BLaER1 treated with 17β-estradiol and CSF1 and Interleukin-3, amounts not matched to agents 10 nM and 100 nM (cell line): ENCODE measurements at regions not wholly inside any gene's neighbourhood (a gene's known extent, or its start where the extent isn't known, plus 50 kb on each side); places are given as distances from the start of the nearest gene placed in this dataset.
"Not testable (repeated sequence)": the region's sequence is repeated elsewhere in the genome, so short reads cannot be mapped to it uniquely, and the experiment has no call there.

Source experiments
- H3K27ac ChIP-seq, 11 experiments: shearing (Covaris generic); formaldehyde crosslinking; 2 replicates each; pipeline ENCODE4 v1.8.1; 2022
- H3K27me3 ChIP-seq, 11 experiments: shearing (Covaris generic); formaldehyde crosslinking; 2 replicates each; pipeline ENCODE4 v1.8.1; 2022
- H3K36me3 ChIP-seq, 11 experiments: shearing (Covaris generic); formaldehyde crosslinking; 2 replicates each; pipeline ENCODE4 v1.8.1; 2022
- H3K4me1 ChIP-seq, 10 experiments: shearing (Covaris generic); formaldehyde crosslinking; 2 replicates each; pipeline ENCODE4 v1.8.1; 2022
- H3K4me2 ChIP-seq, 11 experiments: shearing (Covaris generic); formaldehyde crosslinking; 2 replicates each; pipeline ENCODE4 v1.8.1; 2022
- H3K4me3 ChIP-seq, 10 experiments: shearing (Covaris generic); formaldehyde crosslinking; 2 replicates each; pipeline ENCODE4 v1.8.1; 2022
- H3K9ac ChIP-seq, 11 experiments: shearing (Covaris generic); formaldehyde crosslinking; 2 replicates each; pipeline ENCODE4 v1.8.1; 2022
- H3K9me3 ChIP-seq, 11 experiments: shearing (Covaris generic); formaldehyde crosslinking; replicated peaks in 1 of 11; 2 replicates each; pipeline ENCODE4 v1.8.1; 2022
- H4K20me1 ChIP-seq, 11 experiments: shearing (Covaris generic); formaldehyde crosslinking; 2 replicates each; pipeline ENCODE4 v1.8.1; 2022
- Cebpa-rat ChIP-seq, 11 experiments: shearing (Covaris generic); IDR thresholded peaks; 2 replicates each; pipeline ENCODE4 v1.8.1; 2022

- no peaks in the 10 kb centered on the region for H3K4me1 ChIP-seq
- H3K9me3 ChIP-seq = peaks cover 0 to 7% (median 4%) of the 10 kb centered on the region in 11 experiments; a peak in 7 of 22 replicates
- H3K27ac ChIP-seq = no peak overlapping the region
- no peak for TF ChIP-seq Cebpa-rat (IDR thresholded peaks at IDR 0.05)
- H3K9ac ChIP-seq = no peak overlapping the region
- no peak overlapping the region for H3K4me2 ChIP-seq
- H3K27me3 ChIP-seq = no peaks in the 10 kb centered on the region
- no peak overlapping the region for H3K4me3 ChIP-seq
- no peaks in the 10 kb centered on the region for H4K20me1 ChIP-seq
- H3K36me3 ChIP-seq = no peaks in the 10 kb centered on the region
Observed at GRCh38 chr9:26502311-26502710, 390.3 kb downstream of the CAAP1 start.

GRCh38 chr9:26500471-26500870, 392.1 kb downstream of the CAAP1 start:
- TF ChIP-seq Cebpa-rat (IDR thresholded peaks at IDR 0.05) = no peak
- Histone ChIP-seq H3K27ac (no peak overlapping the region), H3K36me3 (no peaks in the 10 kb centered on the region)

GRCh38 chr9:26492608-26493521, 399.7 kb downstream of the CAAP1 start:
- not testable (repeated sequence) for H4K20me1 ChIP-seq, H3K27ac ChIP-seq, H3K4me2 ChIP-seq, H3K4me3 ChIP-seq, H3K9ac ChIP-seq, H3K27me3 ChIP-seq, H3K4me1 ChIP-seq, H3K36me3 ChIP-seq
- H3K9me3 ChIP-seq = peaks cover 24 to 37% (median 32%) of the 10 kb centered on the region in 11 experiments

More at GRCh38 chr9:26500471-26500870, 392.1 kb downstream of the CAAP1 start:
- H3K9me3 ChIP-seq = peaks cover 0 to 9% (median 4%) of the 10 kb centered on the region in 11 experiments; a peak in 7 of 22 replicates
- H3K4me3 ChIP-seq = no peak overlapping the region
- no peak overlapping the region for H3K9ac ChIP-seq
- no peaks in the 10 kb centered on the region for H4K20me1 ChIP-seq
- H3K4me2 ChIP-seq = no peak overlapping the region
- H3K27me3 ChIP-seq = no peaks in the 10 kb centered on the region
- H3K4me1 ChIP-seq = no peaks in the 10 kb centered on the region

- not testable (repeated sequence) for H4K20me1 ChIP-seq, H3K27ac ChIP-seq
Observed at GRCh38 chr9:26491922-26492607, 400.5 kb downstream of the CAAP1 start.

GRCh38 chr9:26483991-26484390, 408.6 kb downstream of the CAAP1 start:
- H3K9me3 ChIP-seq = peaks cover 0 to 5% (median 0%) of the 10 kb centered on the region in 11 experiments; a peak in 2 of 22 replicates
- no peak overlapping the region for H3K4me3 ChIP-seq
- no peak for TF ChIP-seq Cebpa-rat (IDR thresholded peaks at IDR 0.05)
- H4K20me1 ChIP-seq = no peaks in the 10 kb centered on the region
- no peak overlapping the region for H3K4me2 ChIP-seq
- H3K4me1 ChIP-seq = no peaks in the 10 kb centered on the region
- H3K9ac ChIP-seq = no peak overlapping the region
- no peak overlapping the region for H3K27ac ChIP-seq
- no peaks in the 10 kb centered on the region for H3K36me3 ChIP-seq
- H3K27me3 ChIP-seq = no peaks in the 10 kb centered on the region

More at GRCh38 chr9:26491922-26492607, 400.5 kb downstream of the CAAP1 start:
- H3K9ac ChIP-seq, H3K36me3 ChIP-seq, H3K27me3 ChIP-seq, H3K4me2 ChIP-seq, H3K4me3 ChIP-seq, H3K4me1 ChIP-seq: not testable (repeated sequence)
- peaks cover 24 to 33% (median 29%) of the 10 kb centered on the region in 11 experiments for H3K9me3 ChIP-seq

GRCh38 chr9:26477963-26478362, 414.6 kb downstream of the CAAP1 start:
- H3K4me1 ChIP-seq = no peaks in the 10 kb centered on the region
- peaks cover 0 to 5% (median 0%) of the 10 kb centered on the region in 11 experiments; a peak in 2 of 22 replicates for H3K9me3 ChIP-seq
- H3K36me3 ChIP-seq = no peaks in the 10 kb centered on the region
- H3K27ac ChIP-seq = no peak overlapping the region
- H3K27me3 ChIP-seq = no peaks in the 10 kb centered on the region
- H4K20me1 ChIP-seq = no peaks in the 10 kb centered on the region
- no peak overlapping the region for H3K4me2 ChIP-seq
- H3K9ac ChIP-seq = no peak overlapping the region
- no peak overlapping the region for H3K4me3 ChIP-seq
- TF ChIP-seq Cebpa-rat (IDR thresholded peaks at IDR 0.05) = no peak

GRCh38 chr9:26471261-26471660, 421.3 kb downstream of the CAAP1 start:
- TF ChIP-seq Cebpa-rat (IDR thresholded peaks at IDR 0.05) = no peak
- no peak overlapping the region for H3K9ac ChIP-seq

GRCh38 chr9:26470284-26470683, 422.3 kb downstream of the CAAP1 start:
- peaks cover 0 to 9% (median 0%) of the 10 kb centered on the region in 11 experiments; a peak in 2 of 22 replicates for H3K9me3 ChIP-seq

More at GRCh38 chr9:26471261-26471660, 421.3 kb downstream of the CAAP1 start:
- H3K9me3 ChIP-seq = peaks cover 0 to 3% (median 0%) of the 10 kb centered on the region in 11 experiments; a peak in 1 of 22 replicates
- H3K36me3 ChIP-seq = no peaks in the 10 kb centered on the region
- no peaks in the 10 kb centered on the region for H4K20me1 ChIP-seq
- no peak overlapping the region for H3K27ac ChIP-seq
- H3K4me1 ChIP-seq = no peaks in the 10 kb centered on the region
- H3K27me3 ChIP-seq = no peaks in the 10 kb centered on the region
- no peak overlapping the region for H3K4me3 ChIP-seq
- no peak overlapping the region for H3K4me2 ChIP-seq

GRCh38 chr9:26463837-26464236, 428.8 kb downstream of the CAAP1 start:
- Histone ChIP-seq H3K36me3 (no peaks in the 10 kb centered on the region), H3K4me1 (no peaks in the 10 kb centered on the region), H3K4me2 (no peak overlapping the region), H3K27ac (no peak overlapping the region), H4K20me1 (no peaks in the 10 kb centered on the region), H3K9me3 (peaks cover 0 to 12% (median 0%) of the 10 kb centered on the region in 11 experiments; a peak in 1 of 22 replicates), H3K9ac (no peak overlapping the region), H3K27me3 (no peaks in the 10 kb centered on the region), H3K4me3 (no peak overlapping the region)
- TF ChIP-seq Cebpa-rat (IDR thresholded peaks at IDR 0.05) = no peak

More at GRCh38 chr9:26470284-26470683, 422.3 kb downstream of the CAAP1 start:
- Histone ChIP-seq H3K27ac (no peak overlapping the region), H3K4me3 (no peak overlapping the region), H3K4me2 (no peak overlapping the region), H3K36me3 (no peaks in the 10 kb centered on the region), H3K27me3 (no peaks in the 10 kb centered on the region), H4K20me1 (no peaks in the 10 kb centered on the region), H3K9ac (no peak overlapping the region), H3K4me1 (no peaks in the 10 kb centered on the region)
- no peak for TF ChIP-seq Cebpa-rat (IDR thresholded peaks at IDR 0.05)
